PFSK-1 (cell line): ENCODE measurements at regions not wholly inside any gene's neighbourhood (a gene's known extent, or its start where the extent isn't known, plus 50 kb on each side); places are given as distances from the start of the nearest gene placed in this dataset.

Experiments
- FOXP2 ChIP-seq: optimal IDR thresholded peaks from 2 replicates; pipeline ENCODE3; 2011; ENCODE audit warnings: borderline replicate concordance, control low read depth, inconsistent platforms; ENCODE audit not compliant: insufficient read depth; ENCODE audit errors: extremely low read length, extremely low read depth
- POLR2AphosphoS5 ChIP-seq: IDR thresholded peaks from 2 replicates; pipeline ENCODE4 v1.6.1; 2012; ENCODE audit warnings: low read depth, mild to moderate bottlenecking, control low read depth, low read length, moderate library complexity
- REST ChIP-seq, 2 experiments: IDR thresholded peaks; 2 replicates each; pipeline versions ENCODE4 v1.6.1 to v1.8.0; 2011 to 2012; ENCODE audit warnings: low read depth in 2 of 2, low read length in 2 of 2, control low read depth in 1 of 2, inconsistent platforms in 1 of 2, mild to moderate bottlenecking in 1 of 2, moderate library complexity in 1 of 2; ENCODE audit not compliant: insufficient read depth in 1 of 2
- SIN3A ChIP-seq: IDR thresholded peaks from 2 replicates; pipeline ENCODE4 v1.6.1; 2012; ENCODE audit warnings: mild to moderate bottlenecking, low read length, moderate library complexity, borderline replicate concordance; ENCODE audit not compliant: insufficient read depth
- TAF1 ChIP-seq: IDR thresholded peaks from 2 replicates; pipeline ENCODE4 v1.6.1; 2012; ENCODE audit warnings: low read length, control low read depth, borderline replicate concordance; ENCODE audit not compliant: insufficient read depth

- TF ChIP-seq REST (IDR thresholded peaks at IDR 0.05; ENCODE audit: insufficient read depth in 1 of 2, low read depth in 2 of 2, low read length in 2 of 2) (no peak), POLR2AphosphoS5 (no peak), FOXP2 (no peak), SIN3A (no peak), TAF1 (no peak)
Measured at GRCh38 chr18:1052301-1052700, 147.6 kb downstream of the ADCYAP1 start.

GRCh38 chr18:1053331-1054315 lies 149.0 kb downstream of the ADCYAP1 start:
- TF ChIP-seq FOXP2 (no peak), POLR2AphosphoS5 (no peak), SIN3A (no peak), REST (IDR thresholded peaks at IDR 0.05; ENCODE audit: insufficient read depth in 1 of 2, low read depth in 2 of 2, low read length in 2 of 2) (no peak), TAF1 (no peak)

GRCh38 chr18:1056404-1056803 lies 151.7 kb downstream of the ADCYAP1 start:
- TF ChIP-seq SIN3A, result no peak

- TF ChIP-seq POLR2AphosphoS5 (no peak), FOXP2 (no peak)
Measured at GRCh38 chr18:1057367-1057766, 152.7 kb downstream of the ADCYAP1 start.

- TF ChIP-seq TAF1 (no peak), FOXP2 (no peak), REST (IDR thresholded peaks at IDR 0.05; ENCODE audit: insufficient read depth in 1 of 2, low read depth in 2 of 2, low read length in 2 of 2) (no peak), POLR2AphosphoS5 (no peak), SIN3A (no peak)
Measured at GRCh38 chr18:1062588-1062987, 157.9 kb downstream of the ADCYAP1 start.

- TF ChIP-seq FOXP2 (no peak), POLR2AphosphoS5 (no peak), REST (IDR thresholded peaks at IDR 0.05; ENCODE audit: insufficient read depth in 1 of 2, low read depth in 2 of 2, low read length in 2 of 2) (no peak), SIN3A (no peak), TAF1 (no peak)
Measured at GRCh38 chr18:1075322-1075721, 170.7 kb downstream of the ADCYAP1 start.
